WERI-Rb-1 (cell line): ENCODE measurements at regions not wholly inside any gene's neighbourhood (a gene's known extent, or its start where the extent isn't known, plus 50 kb on each side); places are given as distances from the start of the nearest gene placed in this dataset.

Experiments
- DNase-seq: peaks from one replicate; pipeline ENCODE4 v3.0.0-alpha.2; 2020
- H3K27ac ChIP-seq: fragments of 250-450 bp; sonication (Bioruptor Pico); 2 replicates; pipeline ENCODE4 v1.5.1; 2020; ENCODE audit warnings: mild to moderate bottlenecking, moderate library complexity
- H3K27me3 ChIP-seq: fragments of 250-450 bp; sonication (Bioruptor Pico); 2 replicates; pipeline ENCODE4 v1.5.1; 2021; ENCODE audit warnings: mild to moderate bottlenecking, low read depth, moderate library complexity; ENCODE audit not compliant: insufficient read depth, severe bottlenecking
- H3K36me3 ChIP-seq: fragments of 250-450 bp; sonication (Bioruptor Pico); 2 replicates; pipeline ENCODE4 v1.5.1; 2020; ENCODE audit warnings: mild to moderate bottlenecking, moderate library complexity
- H3K4me3 ChIP-seq: 2 replicates; pipeline ENCODE4 v1.5.1; 2011; ENCODE audit warnings: low read depth, mild to moderate bottlenecking, control low read depth, low read length
- H3K9me3 ChIP-seq: fragments of 250-450 bp; sonication (Bioruptor Pico); 2 replicates; pipeline ENCODE4 v1.5.1; 2021; ENCODE audit warnings: mild to moderate bottlenecking, moderate library complexity; ENCODE audit not compliant: severe bottlenecking
- TF ChIP-seq, protein P1 (sequence below): IDR thresholded peaks from 2 replicates; pipeline ENCODE4 v1.5.1; 2011; ENCODE audit warnings: low read depth, mild to moderate bottlenecking, control low read depth, inconsistent platforms, low read length

DNA sequence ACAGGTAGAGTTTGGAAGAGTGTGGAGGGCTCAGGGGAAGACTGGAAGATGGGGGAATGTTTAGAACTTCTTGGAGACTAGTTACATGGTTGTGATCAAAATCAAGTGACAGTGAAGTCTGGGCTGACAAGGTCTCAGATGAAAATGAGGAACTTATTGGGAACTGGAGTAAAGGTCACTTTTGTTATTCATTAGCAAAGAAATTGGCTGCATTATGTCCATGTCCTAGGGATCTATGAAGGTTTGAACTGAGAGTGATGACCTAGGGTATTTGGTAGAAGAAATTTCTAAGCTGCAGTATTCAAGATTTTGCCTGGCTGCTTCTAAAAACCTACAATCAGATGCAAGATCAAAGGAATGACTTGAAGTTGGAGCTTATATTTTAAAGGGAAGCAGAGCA is 747.1 kb downstream of the KCNJ2 start:
- Histone ChIP-seq H3K27ac (no peak overlapping the region), H3K27me3 (no peaks in the 10 kb centered on the region), H3K4me3 (no peak overlapping the region), H3K9me3 (peaks cover 4% of the 10 kb centered on the region), H3K36me3 (no peaks in the 10 kb centered on the region)
- no peak for DNase-seq
- TF ChIP-seq, protein P1, sequence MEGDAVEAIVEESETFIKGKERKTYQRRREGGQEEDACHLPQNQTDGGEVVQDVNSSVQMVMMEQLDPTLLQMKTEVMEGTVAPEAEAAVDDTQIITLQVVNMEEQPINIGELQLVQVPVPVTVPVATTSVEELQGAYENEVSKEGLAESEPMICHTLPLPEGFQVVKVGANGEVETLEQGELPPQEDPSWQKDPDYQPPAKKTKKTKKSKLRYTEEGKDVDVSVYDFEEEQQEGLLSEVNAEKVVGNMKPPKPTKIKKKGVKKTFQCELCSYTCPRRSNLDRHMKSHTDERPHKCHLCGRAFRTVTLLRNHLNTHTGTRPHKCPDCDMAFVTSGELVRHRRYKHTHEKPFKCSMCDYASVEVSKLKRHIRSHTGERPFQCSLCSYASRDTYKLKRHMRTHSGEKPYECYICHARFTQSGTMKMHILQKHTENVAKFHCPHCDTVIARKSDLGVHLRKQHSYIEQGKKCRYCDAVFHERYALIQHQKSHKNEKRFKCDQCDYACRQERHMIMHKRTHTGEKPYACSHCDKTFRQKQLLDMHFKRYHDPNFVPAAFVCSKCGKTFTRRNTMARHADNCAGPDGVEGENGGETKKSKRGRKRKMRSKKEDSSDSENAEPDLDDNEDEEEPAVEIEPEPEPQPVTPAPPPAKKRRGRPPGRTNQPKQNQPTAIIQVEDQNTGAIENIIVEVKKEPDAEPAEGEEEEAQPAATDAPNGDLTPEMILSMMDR = no peak

DNA sequence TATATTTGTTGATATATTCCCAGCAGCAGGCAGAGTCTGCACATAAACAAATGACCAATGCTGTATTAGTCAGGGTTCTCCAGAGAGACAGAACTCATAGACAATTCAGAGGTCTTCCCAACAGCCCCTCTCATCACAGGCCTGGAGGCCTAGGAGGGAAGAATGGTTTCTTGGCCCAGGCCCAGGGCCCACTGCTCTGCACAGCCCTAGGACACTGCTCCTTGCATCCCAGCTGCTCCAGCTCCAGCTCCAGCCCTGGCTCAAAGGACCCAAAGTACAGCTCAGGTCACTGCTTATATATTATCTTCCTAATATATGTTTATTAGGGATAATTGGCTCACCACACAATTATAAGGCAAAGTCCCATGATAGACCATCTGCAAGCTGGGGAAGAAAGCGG is 749.9 kb downstream of the KCNJ2 start:
- Histone ChIP-seq H3K9me3 (peaks cover 4% of the 10 kb centered on the region), H3K4me3 (no peak overlapping the region), H3K27me3 (no peaks in the 10 kb centered on the region), H3K27ac (no peak overlapping the region), H3K36me3 (no peaks in the 10 kb centered on the region)
- TF ChIP-seq, protein P1 = no peak
- DNase-seq = no peak

DNA sequence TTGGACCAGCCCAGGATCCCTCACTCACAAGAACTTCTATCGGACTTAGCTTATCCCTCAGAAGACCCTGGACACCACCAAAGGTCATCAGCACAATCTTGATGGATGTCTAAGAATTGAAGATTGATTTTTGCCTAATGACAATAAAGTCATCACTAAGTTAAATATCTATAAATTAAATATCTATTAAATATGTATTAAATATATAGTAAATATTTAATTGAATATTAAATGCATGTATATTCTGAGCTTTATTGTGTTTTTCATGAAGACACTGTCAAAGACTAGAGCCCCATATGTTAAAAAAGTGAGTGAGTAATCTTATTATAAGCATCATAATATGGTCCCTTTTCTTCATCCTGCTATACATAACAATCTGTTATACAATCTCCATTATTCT is 751.1 kb downstream of the KCNJ2 start:
- Histone ChIP-seq H3K27ac (no peak overlapping the region), H3K9me3 (peaks cover 4% of the 10 kb centered on the region), H3K27me3 (no peaks in the 10 kb centered on the region), H3K4me3 (no peak overlapping the region), H3K36me3 (no peaks in the 10 kb centered on the region)
- no peak for DNase-seq
- TF ChIP-seq, protein P1 = no peak

DNA sequence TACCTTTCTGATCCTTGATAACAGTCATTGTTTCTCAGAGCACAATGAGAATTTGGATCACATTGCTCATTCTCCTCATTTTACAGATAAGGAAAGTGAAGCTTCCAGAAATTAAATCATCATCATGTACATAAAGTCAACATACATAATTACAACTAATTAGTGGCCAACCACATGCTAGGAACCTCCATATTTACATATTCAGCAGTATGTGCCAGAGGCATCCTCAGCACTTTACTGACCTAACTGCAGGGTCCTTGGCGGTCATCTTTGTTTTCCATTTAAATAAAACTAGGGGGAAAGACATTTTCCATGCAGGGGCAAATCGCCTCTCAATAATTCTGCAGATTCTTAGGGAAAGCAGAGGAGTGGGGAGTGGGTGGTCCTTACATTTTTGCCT is 752.9 kb downstream of the KCNJ2 start:
- no peak overlapping the region for H3K27ac ChIP-seq
- TF ChIP-seq, protein P1 = no peak
- H3K9me3 ChIP-seq = peaks cover 4% of the 10 kb centered on the region
- no peaks in the 10 kb centered on the region for H3K27me3 ChIP-seq
- no peak for DNase-seq
- no peak overlapping the region for H3K4me3 ChIP-seq
- H3K36me3 ChIP-seq = no peaks in the 10 kb centered on the region

DNA sequence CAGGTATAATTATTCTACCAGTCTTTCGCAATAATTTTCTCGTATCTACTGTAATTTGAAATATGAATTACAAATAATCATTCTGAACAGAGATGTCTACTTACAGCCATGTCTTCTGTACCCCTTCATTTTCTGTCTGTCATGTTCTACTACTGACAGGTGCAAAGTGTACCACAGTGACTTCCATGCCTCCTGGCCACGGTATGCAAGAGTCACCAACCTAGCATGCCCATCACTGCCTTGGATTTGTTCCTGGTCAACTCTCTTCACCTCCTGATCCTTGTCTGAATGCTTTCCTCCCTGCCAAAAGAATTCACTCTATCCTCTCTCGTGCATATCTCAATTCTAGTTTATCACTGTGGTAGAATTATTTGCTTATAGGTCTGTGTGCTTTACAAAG is 755.4 kb downstream of the KCNJ2 start:
- TF ChIP-seq, protein P1 = no peak
- no peaks in the 10 kb centered on the region for H3K9me3 ChIP-seq
- no peak for DNase-seq
- no peaks in the 10 kb centered on the region for H3K36me3 ChIP-seq
- H3K27me3 ChIP-seq = no peaks in the 10 kb centered on the region
- H3K4me3 ChIP-seq = no peak overlapping the region
- H3K27ac ChIP-seq = no peak overlapping the region

- no peaks in the 10 kb centered on the region for H3K27me3 ChIP-seq
- H3K9me3 ChIP-seq = no peaks in the 10 kb centered on the region
- H3K27ac ChIP-seq = no peak overlapping the region
- no peak overlapping the region for H3K4me3 ChIP-seq
- DNase-seq = no peak
- no peaks in the 10 kb centered on the region for H3K36me3 ChIP-seq
- TF ChIP-seq, protein P1 = no peak
Observed at GRCh38 chr17:70929226-70929625, 759.9 kb downstream of the KCNJ2 start.
